ENCODE measurements at regions not wholly inside any gene's neighbourhood (a gene's known extent, or its start where the extent isn't known, plus 50 kb on each side); places are given as distances from the start of the nearest gene placed in this dataset.

GRCh38 chr14:47790477-47790876 lies 115.1 kb upstream of the MDGA2 start:
- H3K27me3 ChIP-seq (ENCODE audit: low read length): no peaks in the 10 kb centered on the region
- ChIA-PET POLR2A (ENCODE audit: unreplicated experiment) (no interaction called here), CTCF (no interaction called here)
- no peak overlapping the region for H2AFZ ChIP-seq (ENCODE audit: low read length)
- DNase-seq (peak; percentile 28), ATAC-seq (no peak; the same call in 1 of the 2 replicates)
- H3K27ac ChIP-seq (ENCODE audit: low read length): no peak overlapping the region
- H3F3A ChIP-seq (ENCODE audit: low read length, unreplicated experiment): no peaks in the 10 kb centered on the region
- no peaks in the 10 kb centered on the region for H4K20me1 ChIP-seq (ENCODE audit: low read length)
- H3K9me2 ChIP-seq (replicated peaks; ENCODE audit: low read length): no peaks in the 10 kb centered on the region
- no peaks in the 10 kb centered on the region for H3K36me3 ChIP-seq (ENCODE audit: low read depth, low read length)
- intact Hi-C loops (cut with micrococcal nuclease): no loop called here
- no peaks in the 10 kb centered on the region for H3K79me2 ChIP-seq (ENCODE audit: low read length)
- H3K4me3 ChIP-seq (ENCODE audit: low read length): no peak overlapping the region
- H3K9ac ChIP-seq (ENCODE audit: low read length): no peak overlapping the region
- no peaks in the 10 kb centered on the region for H3K4me1 ChIP-seq (ENCODE audit: insufficient read depth, low read length)
- H3K9me3 ChIP-seq (ENCODE audit: low read length): no peaks in the 10 kb centered on the region
- H3K4me2 ChIP-seq (ENCODE audit: low read length): no peak overlapping the region
- BruUV-seq (replicated peaks): no TSS peak
- TF ChIP-seq EZH2 (IDR thresholded peaks at IDR 0.05; ENCODE audit: low read length, unreplicated experiment) (no peak), EZH2phosphoT487 (IDR thresholded peaks at IDR 0.05; ENCODE audit: borderline replicate concordance, low read length) (no peak), CTCF (conservative IDR thresholded peaks at IDR 0.05; ENCODE audit: low read depth, low read length) (no peak)

- ATAC-seq: no peak
- Histone ChIP-seq H3K27me3 (ENCODE audit: low read length) (no peaks in the 10 kb centered on the region), H3K9ac (ENCODE audit: low read length) (no peak overlapping the region), H3F3A (ENCODE audit: low read length, unreplicated experiment) (no peaks in the 10 kb centered on the region), H3K9me3 (ENCODE audit: low read length) (no peaks in the 10 kb centered on the region), H3K4me2 (ENCODE audit: low read length) (no peak overlapping the region), H3K4me1 (ENCODE audit: insufficient read depth, low read length) (no peaks in the 10 kb centered on the region), H3K79me2 (ENCODE audit: low read length) (no peaks in the 10 kb centered on the region), H3K4me3 (ENCODE audit: low read length) (no peak overlapping the region), H2AFZ (ENCODE audit: low read length) (no peak overlapping the region), H3K9me2 (replicated peaks; ENCODE audit: low read length) (no peaks in the 10 kb centered on the region), H4K20me1 (ENCODE audit: low read length) (no peaks in the 10 kb centered on the region), H3K36me3 (ENCODE audit: low read depth, low read length) (no peaks in the 10 kb centered on the region), H3K27ac (ENCODE audit: low read length) (no peak overlapping the region)
- POLR2A ChIA-PET (ENCODE audit: unreplicated experiment): interaction anchor here (0.6 kb wide), 1 partner anchor 39 kb away, joined by 3 read pairs; no protein-coding TSS in a partner anchor
- DNase-seq: no peak
- BruUV-seq (replicated peaks): no TSS peak
- CTCF ChIA-PET: no interaction called here
- intact Hi-C loops (cut with micrococcal nuclease): no loop called here
- no peak for TF ChIP-seq CTCF (conservative IDR thresholded peaks at IDR 0.05; ENCODE audit: low read depth, low read length)
- TF ChIP-seq EZH2 (IDR thresholded peaks at IDR 0.05; ENCODE audit: low read length, unreplicated experiment): no peak
- no peak for TF ChIP-seq EZH2phosphoT487 (IDR thresholded peaks at IDR 0.05; ENCODE audit: borderline replicate concordance, low read length)
Observed at GRCh38 chr14:47785058-47785457, 109.7 kb upstream of the MDGA2 start.

- Histone ChIP-seq H3F3A (ENCODE audit: low read length, unreplicated experiment) (no peaks in the 10 kb centered on the region), H3K36me3 (ENCODE audit: low read depth, low read length) (no peaks in the 10 kb centered on the region), H2AFZ (ENCODE audit: low read length) (no peak overlapping the region), H3K9me2 (replicated peaks; ENCODE audit: low read length) (no peaks in the 10 kb centered on the region), H3K27ac (ENCODE audit: low read length) (no peak overlapping the region), H3K79me2 (ENCODE audit: low read length) (no peaks in the 10 kb centered on the region), H3K27me3 (ENCODE audit: low read length) (no peaks in the 10 kb centered on the region), H3K4me2 (ENCODE audit: low read length) (no peak overlapping the region), H3K4me1 (ENCODE audit: insufficient read depth, low read length) (no peaks in the 10 kb centered on the region), H3K9me3 (ENCODE audit: low read length) (no peaks in the 10 kb centered on the region), H3K9ac (ENCODE audit: low read length) (no peak overlapping the region), H3K4me3 (ENCODE audit: low read length) (no peak overlapping the region), H4K20me1 (ENCODE audit: low read length) (no peaks in the 10 kb centered on the region)
- POLR2A ChIA-PET (ENCODE audit: unreplicated experiment): no interaction called here
- CTCF ChIA-PET: no interaction called here
- no peak for DNase-seq
- BruUV-seq (replicated peaks): no TSS peak
- intact Hi-C loops (cut with micrococcal nuclease): no loop called here
- TF ChIP-seq EZH2 (IDR thresholded peaks at IDR 0.05; ENCODE audit: low read length, unreplicated experiment) (no peak), EZH2phosphoT487 (IDR thresholded peaks at IDR 0.05; ENCODE audit: borderline replicate concordance, low read length) (no peak), CTCF (conservative IDR thresholded peaks at IDR 0.05; ENCODE audit: low read depth, low read length) (no peak)
- no peak for ATAC-seq
Observed at GRCh38 chr14:47778631-47779030, 103.2 kb upstream of the MDGA2 start.
